ENCODE measurements at regions not wholly inside any gene's neighbourhood (a gene's known extent, or its start where the extent isn't known, plus 50 kb on each side); places are given as distances from the start of the nearest gene placed in this dataset.

DNA sequence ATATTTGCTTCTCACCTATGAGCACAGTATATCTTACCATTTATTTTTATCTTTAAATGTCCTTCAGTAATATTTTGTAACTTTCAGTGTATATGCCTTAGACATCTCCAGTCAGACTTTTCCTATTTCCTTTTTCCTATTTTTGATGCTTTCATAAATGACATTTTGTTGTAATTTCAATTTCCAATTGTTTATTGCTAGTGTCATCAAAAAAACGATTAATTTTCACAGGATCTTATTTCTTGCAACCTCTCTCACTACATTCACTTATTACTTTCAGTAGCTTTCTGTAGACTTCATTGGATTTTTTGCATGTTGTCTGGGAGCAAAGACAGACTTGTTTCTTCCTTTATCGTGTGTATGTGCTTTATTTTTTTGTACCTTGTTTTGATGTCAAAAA is 602.4 kb downstream of the AJAP1 start:
- DNase-seq = no peak

DNA sequence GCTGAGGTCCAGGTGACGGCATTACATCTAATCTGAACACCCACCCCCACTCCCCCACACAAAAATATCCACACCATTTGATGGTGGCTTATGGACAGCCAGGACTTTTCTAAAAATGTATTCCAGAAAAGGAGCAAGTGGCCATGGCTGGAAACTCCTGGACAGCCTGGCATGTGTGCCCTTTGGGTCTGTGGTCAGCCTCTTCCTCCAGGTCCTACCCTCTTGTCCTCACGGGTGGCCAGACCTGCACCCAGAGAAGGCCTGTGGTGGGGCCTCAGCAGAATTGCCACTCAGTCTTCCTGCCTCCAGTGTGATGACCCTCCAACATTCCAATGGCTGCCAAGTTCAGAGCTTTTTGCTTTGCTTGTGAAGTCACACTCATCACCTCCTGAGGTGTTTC is 600.6 kb downstream of the AJAP1 start:
- no peak for DNase-seq

DNA sequence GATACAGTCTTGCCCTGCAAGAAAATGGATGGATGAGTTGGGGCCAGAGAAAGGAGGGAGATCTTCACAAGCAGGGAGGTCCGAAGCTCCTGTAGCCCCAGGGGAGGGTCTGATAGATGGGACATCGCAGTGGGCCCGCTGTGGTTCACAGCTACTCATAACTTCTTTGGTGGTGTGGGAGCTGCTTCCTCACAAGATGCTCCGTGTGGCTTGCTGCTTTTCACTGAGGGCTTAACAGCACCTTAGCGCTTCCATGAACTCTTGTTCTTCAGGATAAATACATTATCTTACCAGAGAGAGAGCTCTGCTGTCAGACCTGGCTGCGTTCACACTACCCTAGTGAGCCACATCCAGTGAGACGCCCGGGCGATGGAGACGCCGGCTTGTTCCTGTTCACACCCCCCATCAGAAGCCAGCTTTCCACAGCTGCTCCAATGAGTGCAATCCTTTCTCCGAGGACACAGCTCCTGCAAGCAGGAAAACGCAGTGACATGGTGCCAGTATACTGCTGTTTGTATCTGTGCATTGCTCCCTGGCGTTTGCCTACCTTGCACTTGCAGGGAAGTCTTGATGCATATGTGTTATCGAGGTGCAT is 599.8 kb downstream of the AJAP1 start:
- no peak for DNase-seq

DNA sequence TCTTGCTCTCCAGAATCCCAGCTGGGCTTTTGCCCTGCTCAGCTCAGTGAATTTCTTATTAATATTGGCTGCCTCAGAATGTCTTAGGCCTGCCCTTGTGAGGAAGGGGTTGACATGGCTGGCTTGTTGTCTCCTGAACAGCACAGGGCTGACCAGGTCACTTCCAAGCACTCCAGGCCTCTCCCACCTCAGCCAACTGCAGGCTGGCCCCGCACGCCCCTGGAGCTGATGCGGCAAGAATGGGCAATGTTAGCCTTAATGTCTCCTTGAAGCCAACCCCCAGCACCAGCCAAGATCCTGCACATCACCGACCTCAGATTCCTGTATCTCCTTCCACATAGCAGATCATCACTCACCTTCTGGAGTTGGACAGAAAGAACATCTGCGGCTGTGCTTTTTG is 598.6 kb downstream of the AJAP1 start:
- DNase-seq = no peak

GRCh38 chr1:5250336-5250735 is 595.9 kb downstream of the AJAP1 start:
- DNase-seq = no peak

DNA sequence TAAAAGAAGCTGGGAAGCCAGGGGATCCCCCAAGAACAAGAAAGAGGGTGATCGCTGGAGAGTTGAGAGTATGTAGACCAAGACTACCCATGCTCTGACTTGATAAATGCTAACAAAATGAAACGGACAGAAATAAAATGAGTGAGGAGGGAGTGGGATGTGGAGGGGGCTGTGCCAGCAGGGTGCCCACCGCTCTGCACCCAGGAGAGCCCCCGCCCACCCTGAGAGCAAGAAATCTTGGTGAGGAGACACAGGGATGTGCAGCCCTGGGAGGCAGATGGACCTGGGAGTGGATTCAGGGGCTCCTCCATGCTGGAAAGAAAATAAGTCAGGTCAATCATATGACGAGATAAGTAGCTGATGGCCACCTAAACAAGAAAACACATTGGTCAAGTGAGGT is 590.9 kb downstream of the AJAP1 start:
- DNase-seq = no peak

GRCh38 chr1:5244631-5245285 is 590.3 kb downstream of the AJAP1 start:
- no peak for DNase-seq

GRCh38 chr1:5242850-5243249 is 588.4 kb downstream of the AJAP1 start:
- no peak for DNase-seq

- DNase-seq = no peak
These were observed 585.5 kb downstream of the AJAP1 start for GRCh38 chr1:5239911-5240310.

DNA sequence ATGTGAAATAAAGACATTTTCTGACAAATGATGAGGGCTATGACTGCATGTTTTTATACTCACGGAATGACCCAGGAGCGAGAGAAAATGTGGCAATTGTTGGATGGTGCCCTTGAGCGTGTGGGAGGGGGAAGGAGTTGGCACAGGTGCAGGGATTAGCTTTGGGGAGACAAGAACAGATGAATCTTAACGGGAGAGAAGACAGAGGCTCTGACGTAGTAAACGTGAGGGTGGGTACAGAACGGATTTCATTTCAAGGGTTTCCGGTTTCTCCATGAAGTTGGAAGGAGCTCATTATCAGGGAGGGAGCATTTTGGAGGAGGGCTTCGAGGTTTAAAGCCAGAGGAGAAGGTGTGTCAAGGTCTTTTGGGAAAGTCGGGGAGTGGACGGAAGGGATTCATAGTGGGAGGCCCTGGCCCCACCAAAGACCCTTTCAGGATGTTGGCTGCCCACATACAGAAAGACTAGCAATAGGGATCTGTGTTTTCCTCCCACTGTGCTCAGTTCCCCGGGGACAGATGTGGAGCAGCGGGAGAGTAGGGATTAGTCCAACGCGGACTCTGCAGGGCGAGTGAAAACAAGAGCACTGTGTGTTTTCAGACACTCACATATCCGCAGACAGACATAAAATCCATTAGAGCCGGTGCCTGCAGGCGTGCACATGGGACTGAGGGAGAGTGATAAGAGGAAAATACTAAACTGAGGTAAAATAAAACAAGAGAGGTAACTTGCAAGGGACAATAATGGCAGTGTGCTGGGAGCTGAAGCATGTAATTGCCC is 584.1 kb downstream of the AJAP1 start:
- DNase-seq = no peak

DNA sequence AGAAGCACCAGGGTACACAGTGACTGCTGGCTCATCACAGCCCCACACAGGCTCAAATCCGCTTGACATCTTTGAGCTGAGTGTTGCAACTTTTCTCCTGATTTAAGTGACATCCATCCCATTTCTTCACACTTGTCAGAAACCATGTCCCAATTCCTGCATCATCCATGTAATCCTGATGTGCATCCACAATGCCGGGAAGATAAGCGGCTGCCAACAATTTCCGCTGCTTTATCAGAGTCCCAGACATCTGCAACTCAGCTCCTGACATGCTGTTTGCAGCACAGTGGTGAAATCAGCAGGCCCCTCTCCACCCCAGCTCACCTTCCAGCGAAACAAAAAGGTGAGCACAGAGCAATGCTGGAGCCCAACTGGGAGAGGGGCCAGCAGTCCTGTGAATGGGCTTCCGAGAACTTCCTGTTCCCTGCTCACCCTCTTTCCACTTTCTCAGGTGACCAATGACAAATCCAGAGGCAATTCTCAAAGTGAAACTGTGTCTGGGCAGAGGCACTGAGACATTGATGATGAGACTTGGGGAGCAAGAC is 581.0 kb downstream of the AJAP1 start:
- no peak for DNase-seq

- DNase-seq = no peak
These were observed 578.1 kb downstream of the AJAP1 start for GRCh38 chr1:5232537-5232936.

- no peak for DNase-seq
These were observed 577.3 kb downstream of the AJAP1 start for GRCh38 chr1:5231541-5232315.

GRCh38 chr1:5227114-5227513 is 572.7 kb downstream of the AJAP1 start:
- no peak for DNase-seq

GRCh38 chr1:5225707-5226704 is 571.6 kb downstream of the AJAP1 start:
- no peak for DNase-seq

DNA sequence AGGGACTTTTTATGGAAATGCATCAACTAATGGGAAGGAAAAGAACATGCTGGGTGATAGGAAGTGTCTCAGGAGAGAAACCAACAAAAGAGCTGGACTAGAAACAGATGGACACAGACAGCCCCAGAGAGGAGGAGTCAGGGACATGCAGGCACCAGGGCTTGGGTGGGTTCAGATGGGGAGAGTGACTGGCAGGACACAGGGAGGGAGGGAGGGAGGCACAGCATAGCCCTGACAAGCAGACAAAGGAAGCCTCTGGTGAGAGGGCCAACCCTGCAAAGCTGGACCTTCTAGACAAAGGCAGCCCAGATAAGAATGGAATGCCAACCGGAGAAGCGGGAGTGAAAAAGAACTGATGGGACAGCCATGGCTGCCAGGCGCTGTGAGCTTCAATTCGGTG is 568.8 kb downstream of the AJAP1 start:
- DNase-seq = no peak

DNA sequence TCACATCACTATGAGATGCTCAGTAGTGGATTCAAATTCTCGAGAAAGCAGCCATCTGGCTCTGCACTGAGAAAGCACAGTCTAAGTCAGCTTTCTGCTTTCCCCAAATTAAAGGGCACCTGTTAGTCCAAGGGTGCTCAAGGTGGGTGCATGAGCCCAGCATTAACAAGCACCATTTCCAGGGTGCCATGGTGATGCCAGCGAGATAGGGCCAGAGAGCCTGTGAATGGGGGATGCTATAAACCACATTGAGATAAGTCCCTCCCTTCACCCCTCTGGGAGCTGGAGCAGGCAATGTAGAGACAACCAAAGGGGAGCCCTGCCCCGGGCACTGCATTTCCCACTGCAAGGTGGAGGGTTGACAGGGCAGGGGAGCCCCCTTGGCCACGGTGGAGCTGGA is 568.2 kb downstream of the AJAP1 start:
- no peak for DNase-seq

GRCh38 chr1:5221451-5221850 is 567.0 kb downstream of the AJAP1 start:
- DNase-seq = no peak

DNA sequence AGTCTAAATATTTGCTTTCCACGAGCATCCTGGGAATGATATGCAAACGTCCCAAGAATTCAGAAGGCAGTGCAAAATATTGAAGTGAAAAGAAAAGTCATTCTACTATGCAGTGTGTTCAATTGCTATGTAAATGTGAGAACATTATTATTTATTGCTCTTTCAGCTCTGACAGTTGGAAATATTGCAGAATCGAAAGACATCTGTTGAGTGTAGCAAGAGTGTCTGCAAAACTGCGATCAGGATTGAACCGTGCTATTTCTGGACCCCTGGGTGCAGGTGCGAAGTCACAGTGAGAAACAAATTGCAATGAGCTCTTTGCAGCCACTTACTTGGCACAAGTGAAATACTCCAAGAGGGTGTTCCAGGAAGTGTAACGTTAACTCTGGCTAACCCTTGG is 566.4 kb downstream of the AJAP1 start:
- no peak for DNase-seq

GRCh38 chr1:5220421-5220820 is 566.0 kb downstream of the AJAP1 start:
- DNase-seq = no peak

GRCh38 chr1:5200006-5200405 is 545.6 kb downstream of the AJAP1 start:
- no peak for DNase-seq

DNA sequence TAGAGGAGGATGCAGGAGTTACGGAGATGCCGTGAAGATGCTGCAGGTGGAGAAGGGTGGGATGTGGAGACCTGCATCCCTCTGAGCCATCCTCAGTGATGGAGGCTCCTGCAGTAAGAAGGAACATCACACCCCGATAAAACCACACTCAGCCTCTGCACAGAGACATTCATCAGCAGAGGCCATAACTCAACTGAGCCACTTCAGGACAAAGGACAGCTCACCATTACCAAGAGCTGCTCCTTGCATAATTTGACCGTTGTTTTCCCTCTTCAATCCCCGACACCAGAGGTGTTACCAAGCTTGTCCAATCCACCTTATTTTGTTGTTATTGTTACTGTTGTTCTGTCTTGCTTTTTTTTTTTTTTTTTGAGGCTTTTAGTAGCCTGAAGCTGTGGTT is 543.9 kb downstream of the AJAP1 start:
- no peak for DNase-seq

Measured in NCI-H1105 treated with DMSO at 0.1 percent for 48 hours (cell line).